ENCODE measurements at regions not wholly inside any gene's neighbourhood (a gene's known extent, or its start where the extent isn't known, plus 50 kb on each side); places are given as distances from the start of the nearest gene placed in this dataset.

DNA sequence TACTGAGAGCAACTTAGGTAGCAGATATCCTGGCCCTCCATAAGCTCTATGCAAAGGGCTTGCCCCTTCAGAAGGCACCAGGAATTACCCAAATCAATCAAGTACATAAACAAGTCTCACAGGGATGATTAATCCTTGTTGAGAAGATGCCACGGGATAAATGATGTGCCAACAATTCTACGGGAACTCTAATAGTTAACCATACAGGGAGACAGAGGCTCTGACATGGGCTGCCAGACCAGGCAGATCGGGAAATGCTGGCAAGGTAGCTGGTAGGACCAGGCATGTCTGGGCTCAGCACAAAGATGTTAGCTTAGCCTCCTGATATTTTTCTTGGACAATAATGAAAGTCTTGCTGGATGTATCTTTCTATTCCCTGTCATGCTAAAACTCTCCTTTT is 249.3 kb upstream of the THBS1 start:
- DNase-seq: no peak
- intact Hi-C loops (cut with DNase I): no loop called here

DNA sequence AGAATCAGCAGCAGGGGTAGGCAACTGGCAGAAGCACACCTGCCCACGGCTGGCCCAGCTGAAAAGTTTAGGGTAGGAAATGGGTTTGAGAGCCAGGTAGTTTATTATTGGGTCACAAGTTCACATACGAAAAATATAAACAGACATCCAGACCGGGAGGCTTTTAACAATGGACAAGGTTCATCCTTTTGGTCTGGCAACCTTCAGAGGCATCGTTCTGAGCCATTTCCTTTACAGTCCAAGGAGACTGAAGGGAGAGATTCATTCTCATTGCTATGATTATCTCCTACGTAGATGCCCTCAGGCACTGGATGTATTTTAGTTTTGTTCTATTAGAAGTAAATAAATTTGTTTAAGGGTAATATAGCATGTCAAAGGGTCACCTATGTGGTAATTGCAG is 248.0 kb upstream of the THBS1 start:
- no peak for DNase-seq
- intact Hi-C loops (cut with DNase I): no loop called here

DNA sequence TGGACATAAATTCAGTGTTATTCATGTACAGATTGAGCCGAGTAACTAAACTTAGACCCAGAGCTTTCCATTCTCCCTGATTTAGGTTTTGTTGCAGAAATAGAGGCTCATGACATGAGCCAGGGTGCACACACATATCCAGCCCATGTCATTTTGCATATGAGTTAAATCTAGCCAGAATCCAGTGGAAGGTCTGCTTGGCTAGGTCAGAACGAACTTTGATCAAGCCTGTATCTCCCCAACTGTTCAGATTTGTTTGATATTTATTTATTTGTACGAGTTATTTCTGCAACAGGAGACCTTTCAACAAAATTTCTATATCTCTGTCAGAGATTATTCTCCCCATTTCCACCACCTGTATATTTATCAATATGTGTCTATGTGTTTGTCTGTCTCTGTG is 247.5 kb upstream of the THBS1 start:
- intact Hi-C loops (cut with DNase I): no loop called here

DNA sequence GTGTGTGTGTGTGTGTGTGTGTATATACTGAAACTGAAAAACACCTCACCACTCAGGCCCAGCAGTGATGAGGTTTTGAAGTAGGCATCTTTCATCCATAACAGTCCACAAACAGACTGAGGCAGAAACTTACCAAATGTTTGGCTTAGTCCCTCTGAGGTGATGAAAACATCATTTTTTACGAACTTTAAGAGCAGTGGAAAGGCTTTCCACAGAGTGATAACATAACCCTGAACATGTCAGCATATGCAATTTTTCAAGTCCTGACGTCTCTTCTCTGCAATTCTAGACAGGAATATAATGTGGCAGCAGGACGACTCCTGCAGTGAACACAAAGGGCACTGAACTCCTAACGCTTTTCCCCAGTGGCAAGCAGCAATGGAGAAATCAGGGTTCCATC is 247.0 kb upstream of the THBS1 start:
- no peak for DNase-seq
- intact Hi-C loops (cut with DNase I): no loop called here

More for the DNA sequence above, 247.5 kb upstream of the THBS1 start:
- DNase-seq: no peak

DNA sequence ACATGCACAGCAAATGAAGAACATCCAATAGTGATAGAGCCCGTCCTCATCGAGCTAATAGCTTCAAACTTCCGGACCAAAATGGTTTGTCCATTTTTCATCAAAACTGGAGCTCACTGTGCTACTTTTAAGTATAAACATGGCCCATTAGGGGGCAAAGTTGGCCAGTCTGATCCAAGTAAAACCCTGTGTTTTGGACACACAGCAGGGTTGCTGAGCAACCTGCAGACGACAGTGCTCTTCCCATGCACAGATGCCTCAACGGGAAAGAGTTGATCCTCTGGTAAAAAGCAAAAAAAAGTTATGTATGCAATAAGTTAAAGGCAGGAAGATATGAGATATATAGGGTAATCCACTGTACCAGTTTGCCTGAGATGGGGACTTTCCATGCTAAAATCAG is 244.0 kb upstream of the THBS1 start:
- no peak for DNase-seq
- intact Hi-C loops (cut with DNase I): no loop called here

DNA sequence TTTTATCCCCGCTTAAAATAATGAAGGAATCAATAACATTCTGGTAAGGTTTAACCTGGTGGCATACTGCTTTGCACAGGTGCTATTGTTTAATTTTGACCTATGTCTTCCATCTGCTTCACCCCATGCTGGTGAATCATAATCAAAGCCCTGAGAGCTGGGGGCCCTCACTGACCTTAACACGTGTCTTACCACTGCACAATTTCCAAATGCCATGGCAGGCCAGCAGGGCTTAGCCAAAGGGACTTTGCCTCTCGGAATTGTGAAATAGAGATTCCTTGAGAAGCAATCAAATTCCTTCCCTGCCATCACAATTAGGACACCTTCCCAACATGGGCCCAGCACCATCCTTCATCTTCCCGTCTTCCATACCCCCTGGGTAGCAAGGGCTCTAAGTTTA is 242.6 kb upstream of the THBS1 start:
- intact Hi-C loops (cut with DNase I): no loop called here
- no peak for DNase-seq

DNA sequence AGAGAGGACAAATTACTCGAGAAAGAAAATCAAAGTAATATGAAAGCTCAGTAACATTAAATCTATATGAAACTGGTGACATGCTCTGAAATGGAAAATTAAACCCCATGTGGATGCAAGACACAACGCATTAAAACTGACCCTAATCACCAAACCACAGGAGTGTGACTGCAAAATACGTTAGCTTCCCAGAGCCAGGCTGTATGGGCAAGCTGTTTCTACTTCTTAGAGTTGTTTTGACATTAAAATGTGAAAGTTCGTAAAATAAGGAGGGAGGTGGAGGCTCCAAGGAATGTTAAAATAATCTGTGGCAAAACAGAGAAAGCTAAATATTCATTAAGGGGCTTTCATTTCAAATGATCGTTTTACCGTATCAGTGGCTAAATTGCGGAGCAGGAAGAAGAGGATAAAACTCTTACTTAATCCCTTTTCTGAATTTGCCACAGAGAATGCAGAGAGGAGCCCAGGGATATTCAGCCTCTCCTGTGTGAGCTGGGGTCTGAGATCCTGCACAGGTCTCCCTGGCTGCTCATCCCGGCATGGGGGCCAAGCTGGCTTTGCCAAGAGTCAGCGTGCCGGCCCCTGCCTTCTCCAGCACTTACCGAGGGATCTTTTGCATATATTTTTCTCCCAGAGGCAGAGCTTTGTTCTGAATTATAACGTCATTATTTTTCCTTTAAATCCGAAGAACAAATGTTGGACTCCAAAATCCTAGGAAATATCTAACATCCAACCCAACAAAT is 239.8 kb upstream of the THBS1 start:
- no peak for DNase-seq
- intact Hi-C loops (cut with DNase I): no loop called here

DNA sequence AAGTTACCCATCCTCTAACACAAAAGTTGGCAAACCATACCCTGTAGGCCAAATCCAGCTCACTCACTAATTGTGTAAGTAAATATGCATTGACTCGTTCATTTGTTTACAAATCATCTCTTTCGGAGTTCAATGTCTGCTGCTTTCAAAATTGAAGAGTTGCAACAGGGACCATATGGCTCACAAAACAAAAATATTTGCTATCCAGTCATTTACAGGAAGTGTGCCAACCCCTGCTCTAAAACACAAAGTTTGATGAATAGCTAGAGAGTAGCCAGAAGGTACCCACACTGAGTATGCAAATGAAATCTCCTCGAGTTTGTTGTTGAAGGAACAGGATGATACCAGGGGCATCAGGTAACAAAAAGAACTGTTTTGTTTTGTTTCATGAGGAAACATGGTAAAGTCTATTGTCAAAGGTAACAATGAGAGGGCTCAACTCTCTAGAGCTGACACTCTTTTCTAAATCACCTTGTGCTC is 236.2 kb upstream of the THBS1 start:
- no peak for DNase-seq
- intact Hi-C loops (cut with DNase I): no loop called here

DNA sequence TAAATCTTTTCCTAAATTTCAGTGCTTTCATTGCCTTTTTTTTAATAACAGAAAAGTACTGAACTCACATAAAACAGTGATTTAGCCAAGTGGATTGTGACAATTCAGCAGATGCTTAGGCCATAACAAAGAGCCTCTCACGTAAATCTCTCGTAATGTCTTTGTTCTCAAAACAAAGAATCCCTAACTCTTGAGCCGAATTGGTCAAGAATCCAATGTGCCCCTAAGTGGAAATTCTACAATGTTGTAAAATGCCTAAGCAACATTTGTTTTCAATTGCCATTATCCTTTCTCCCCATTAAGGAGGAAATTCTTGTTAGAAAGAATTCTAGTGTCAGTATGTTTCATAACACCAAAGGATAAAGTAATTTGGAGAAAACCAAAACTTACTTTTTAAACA is 235.7 kb upstream of the THBS1 start:
- DNase-seq: no peak
- intact Hi-C loops (cut with DNase I): no loop called here

DNA sequence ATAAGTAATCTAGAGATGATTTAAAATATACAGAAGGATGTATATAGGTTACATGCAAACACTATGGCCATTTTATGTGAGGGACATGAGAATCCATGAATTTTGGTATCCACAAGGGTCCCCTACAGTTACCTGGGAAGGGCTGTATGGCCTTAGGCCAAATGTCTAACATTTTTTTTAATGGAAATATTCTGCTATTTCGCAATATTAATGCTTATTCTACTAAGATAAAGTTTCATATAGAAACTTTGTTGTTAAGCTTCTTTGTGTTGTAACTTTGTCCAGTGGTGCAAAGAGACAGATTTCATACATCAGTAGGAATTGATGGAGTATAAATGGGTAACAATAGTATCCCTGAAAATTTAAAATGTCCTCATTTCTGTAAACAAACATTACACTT is 233.4 kb upstream of the THBS1 start:
- intact Hi-C loops (cut with DNase I): no loop called here
- no peak for DNase-seq

DNA sequence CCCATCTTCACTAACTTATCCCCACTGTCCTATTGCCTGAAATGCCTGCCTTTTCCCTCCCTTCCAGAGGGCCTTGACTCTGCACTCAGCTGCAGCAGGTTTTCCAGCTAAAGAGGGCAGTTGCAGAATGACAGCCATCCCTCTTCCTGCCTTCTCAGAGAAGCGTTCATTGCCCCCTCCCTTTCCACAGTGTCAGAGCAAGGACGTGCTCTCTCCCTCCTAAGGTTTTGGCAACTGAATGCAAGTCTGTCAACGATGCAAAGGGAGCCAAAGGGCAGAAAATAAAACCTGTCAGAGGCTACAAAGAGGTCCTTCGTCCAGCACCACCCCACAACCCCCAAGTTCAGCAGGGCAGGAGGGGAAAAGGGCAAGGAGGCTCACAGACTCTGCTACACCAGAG is 230.1 kb upstream of the THBS1 start:
- DNase-seq: no peak
- intact Hi-C loops (cut with DNase I): no loop called here

DNA sequence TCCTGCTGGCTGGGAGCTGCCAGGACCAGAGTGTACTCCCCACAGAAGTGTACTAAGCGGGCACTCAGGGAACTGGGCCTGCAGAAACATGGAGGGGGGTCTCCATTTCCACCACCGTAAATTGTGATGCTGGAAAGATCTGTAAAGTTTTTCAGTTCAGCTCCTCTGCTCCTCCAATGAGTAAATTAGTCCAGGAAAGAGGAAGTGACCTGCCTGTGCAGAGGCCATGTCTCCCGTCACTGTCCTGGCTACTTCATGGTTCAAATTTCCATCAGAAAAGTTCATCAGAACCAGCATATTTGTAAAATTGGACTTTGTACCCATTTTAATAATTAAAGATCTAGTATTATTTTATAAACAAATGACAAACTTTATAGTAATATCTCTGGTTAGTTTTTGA is 226.7 kb upstream of the THBS1 start:
- DNase-seq: no peak
- intact Hi-C loops (cut with DNase I): no loop called here

DNA sequence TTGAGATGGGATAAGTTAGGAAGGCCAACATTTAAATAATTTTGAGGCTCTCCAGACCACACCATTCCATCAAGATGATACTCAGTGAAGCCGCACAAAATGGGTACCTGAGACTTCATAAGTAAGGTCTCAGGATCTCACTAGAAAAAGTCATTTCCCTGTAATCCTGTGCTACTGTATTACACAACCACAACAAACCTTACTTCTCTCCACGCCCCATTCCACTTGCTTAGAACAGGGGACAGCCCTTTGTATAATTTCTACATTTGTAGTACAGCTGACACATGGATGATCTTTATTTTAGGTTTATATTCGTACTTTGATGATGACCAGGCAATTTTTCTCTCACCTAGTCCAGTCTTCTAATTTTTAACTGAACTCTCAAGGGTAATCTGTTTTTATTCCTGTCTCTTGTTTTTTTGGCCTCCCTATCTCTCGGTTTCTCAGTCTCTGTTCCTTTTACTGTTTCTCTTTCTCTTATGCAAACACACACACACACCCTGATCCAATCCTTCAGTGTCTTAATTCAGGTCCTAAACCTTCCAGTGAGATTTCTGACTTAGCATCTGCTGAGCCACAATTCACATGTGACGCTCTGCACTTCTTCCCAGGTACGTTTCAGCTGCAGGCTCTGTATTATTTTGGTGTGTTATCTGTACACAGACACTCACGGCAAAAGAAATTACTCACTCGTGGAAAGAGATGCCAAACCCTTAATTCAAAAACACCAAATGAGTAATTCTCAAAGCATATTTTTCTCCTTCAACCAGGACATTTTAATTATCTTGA is 223.2 kb upstream of the THBS1 start:
- DNase-seq: no peak
- intact Hi-C loops (cut with DNase I): no loop called here

DNA sequence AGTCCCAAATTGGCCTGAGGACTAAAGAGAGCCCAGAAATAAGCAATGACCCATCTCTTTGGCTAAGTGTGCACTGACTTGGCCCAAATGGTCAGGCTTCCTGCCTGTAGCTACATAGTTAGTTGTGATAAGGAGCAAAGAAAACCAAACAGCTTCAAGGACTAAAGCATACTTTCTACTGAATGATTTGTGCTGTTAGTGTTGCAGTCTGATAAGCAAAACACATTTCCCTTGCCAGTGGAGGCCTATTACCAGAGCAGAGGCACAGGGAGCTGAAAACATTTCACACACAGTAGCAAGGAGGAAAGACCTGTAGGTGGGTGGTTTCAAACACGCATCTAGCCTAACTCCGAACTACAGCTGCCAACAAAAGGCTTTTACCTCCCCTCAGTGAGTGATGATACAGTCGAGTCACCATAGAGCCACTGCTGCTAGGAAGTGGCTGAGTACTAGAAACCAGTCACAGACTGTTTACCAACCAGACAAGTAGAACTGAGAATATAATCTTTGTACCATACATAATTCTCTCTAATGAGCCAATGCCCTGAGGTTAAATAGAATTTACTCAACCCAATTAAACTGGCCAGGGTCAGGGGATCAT is 222.3 kb upstream of the THBS1 start:
- intact Hi-C loops (cut with DNase I): no loop called here
- no peak for DNase-seq

DNA sequence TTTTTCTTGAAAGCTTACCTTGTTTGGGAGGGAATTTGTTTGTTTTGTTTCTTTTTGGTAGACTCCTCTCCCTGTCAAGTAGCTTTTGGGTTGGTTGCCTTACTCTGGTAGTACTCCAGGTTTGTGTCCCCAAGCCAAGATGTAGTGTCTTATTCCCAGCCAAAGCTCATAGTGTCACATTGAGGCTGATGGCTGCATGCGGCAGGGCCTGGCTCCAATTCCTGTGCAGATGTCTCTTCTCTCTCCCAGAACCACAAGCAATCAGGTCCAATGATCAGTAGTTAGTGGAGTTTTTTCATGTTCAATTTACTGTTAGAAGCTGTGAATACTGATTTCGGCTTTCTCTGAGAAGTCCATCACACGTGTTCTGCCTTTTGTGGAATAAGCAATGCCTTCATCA is 221.1 kb upstream of the THBS1 start:
- no peak for DNase-seq
- intact Hi-C loops (cut with DNase I): no loop called here

DNA sequence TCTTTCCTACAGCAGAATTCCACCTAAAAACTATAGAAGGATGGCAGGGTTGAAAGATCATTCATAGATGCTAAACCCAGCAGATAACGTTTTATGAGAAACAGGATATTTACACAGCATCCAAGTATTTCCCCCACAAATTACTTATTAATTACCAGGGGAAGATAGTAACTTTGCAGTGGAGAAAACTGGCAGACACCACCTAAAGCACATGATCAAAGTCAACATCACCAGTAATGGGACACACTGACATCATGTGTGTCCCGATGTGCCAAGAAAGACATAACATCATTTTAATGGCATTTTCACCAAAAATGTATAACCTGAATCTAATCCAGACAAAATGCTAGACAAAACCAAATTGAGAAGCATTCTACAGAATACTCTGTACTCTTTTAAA is 220.4 kb upstream of the THBS1 start:
- no peak for DNase-seq
- intact Hi-C loops (cut with DNase I): no loop called here

DNA sequence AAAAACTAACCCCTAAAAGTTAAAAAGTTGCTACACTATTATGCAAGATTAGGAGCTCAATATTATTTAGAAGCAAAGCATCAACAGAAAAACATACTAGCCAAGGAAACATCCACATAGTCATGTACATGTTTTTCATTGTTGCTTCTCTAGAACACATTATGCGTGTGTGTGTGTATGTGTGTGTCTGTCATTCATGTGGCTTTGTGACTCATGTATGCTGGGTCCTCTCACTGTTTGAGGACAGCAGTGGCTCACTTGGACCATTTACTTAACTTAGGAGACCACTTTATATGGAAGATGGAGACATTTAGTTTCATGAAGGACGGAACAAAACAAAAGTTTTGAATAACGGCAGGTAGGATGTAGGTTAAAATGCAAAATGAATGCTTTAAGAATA is 219.4 kb upstream of the THBS1 start:
- no peak for DNase-seq
- intact Hi-C loops (cut with DNase I): no loop called here

DNA sequence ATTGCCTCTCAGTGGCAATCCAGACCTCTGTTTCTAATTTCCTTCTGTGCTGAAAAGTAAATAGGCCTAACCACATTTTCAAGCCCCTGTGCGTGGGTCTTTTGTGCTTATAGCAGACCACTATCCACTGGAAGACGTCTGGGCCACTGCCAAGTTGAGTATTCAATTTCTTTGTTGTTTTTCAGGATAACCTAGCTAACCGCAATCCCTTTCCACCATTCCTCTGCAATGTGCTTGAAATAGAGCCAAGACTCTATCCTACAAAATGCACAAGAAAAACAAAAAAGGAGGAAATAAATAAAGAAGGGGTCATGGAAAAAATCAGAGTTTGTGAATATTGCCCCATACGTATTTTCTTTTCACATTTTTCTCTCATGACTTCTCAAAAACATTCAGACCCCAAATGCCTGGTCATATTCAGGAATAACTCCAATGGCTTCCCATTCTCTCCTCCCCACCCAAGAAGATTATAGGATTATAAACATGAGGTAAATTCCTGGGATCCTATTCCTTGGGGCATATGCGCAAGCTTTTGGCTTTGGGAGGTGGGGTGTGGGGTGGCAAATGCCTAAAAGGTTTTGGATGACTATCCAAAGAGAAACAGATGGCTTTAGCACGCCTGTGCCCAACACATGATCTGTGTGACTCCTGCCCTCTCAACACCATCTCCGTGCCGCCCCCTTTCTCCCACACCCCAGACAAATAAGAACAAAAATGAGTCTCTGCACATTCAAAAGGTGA is 217.9 kb upstream of the THBS1 start:
- no peak for DNase-seq
- intact Hi-C loops (cut with DNase I): no loop called here

DNA sequence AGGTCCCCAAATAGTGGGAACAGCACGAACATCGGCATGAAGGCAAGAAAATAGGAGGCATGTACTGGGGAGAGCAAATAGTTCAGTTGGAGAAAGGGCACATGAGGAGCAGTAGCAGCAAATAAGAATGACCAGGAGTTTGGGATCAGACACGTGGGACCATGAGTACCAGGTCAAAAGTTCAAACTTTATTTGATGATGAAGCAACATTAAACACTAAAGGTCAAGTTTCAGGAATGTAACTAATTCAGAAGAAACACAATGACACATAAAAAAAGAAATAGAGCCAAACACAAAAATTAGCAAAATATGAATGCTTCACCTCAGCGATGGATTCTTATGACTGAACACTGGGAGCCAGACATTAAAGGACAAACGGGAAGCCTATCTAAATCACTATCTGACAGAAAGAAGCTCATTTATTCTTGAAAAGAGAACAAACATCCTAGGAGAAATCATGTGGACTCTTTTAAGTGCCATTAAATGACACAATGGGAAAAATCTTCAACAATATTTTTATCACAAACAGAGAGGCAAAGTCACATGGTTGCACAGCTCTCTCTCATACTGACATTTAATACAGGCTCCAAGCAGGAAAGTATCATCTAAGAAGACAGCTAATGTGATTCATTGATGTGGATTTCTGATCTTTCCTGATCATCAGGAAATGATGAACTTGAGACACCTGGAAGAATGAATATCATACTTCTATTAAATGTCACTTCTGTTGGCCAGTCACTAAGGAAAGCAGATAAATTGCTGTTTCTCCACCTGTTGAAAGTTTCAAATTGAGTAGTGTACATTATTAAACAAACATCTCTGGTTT is 216.9 kb upstream of the THBS1 start:
- intact Hi-C loops (cut with DNase I): no loop called here
- DNase-seq: no peak

Data from head of caudate nucleus (tissue), 42 donors.